ENCODE measurements at regions not wholly inside any gene's neighbourhood (a gene's known extent, or its start where the extent isn't known, plus 50 kb on each side); places are given as distances from the start of the nearest gene placed in this dataset.

DNA sequence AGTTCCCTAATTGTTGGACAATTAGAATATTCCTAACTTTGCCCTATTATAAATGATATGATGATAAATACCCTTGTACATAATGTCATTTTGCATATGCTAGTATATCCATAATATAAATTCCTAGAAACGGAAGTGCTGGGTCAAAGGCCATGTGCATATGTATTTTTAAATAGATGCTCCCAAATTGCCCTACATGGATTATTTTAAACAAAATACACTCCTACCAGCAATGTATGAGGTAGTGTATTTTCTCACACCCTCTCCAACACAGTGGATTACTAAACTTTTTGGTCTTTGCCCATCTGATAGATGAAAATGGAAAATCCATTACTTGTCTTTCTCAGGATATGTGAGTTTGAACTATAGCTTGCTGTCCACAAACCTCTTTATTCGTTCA is 385.1 kb upstream of the JARID2 start:
- H3K36me3 Mint-ChIP-seq = no peaks in the 10 kb centered on the region
- DNase-seq (ENCODE audit: low spot score in 2 of 2, unreplicated experiment in 2 of 2) = no peak
- TF ChIP-seq CTCF (IDR thresholded peaks at IDR 0.05; ENCODE audit: unreplicated experiment) = no peak
- peaks cover 8% of the 10 kb centered on the region for H3K4me1 Mint-ChIP-seq
- H3K9me3 Mint-ChIP-seq = peaks cover 4% of the 10 kb centered on the region
- H3K27me3 Mint-ChIP-seq (ENCODE audit: low read depth) = peaks cover 17% of the 10 kb centered on the region
- H3K4me3 Mint-ChIP-seq = no peak overlapping the region
- H3K27ac Mint-ChIP-seq = no peak overlapping the region

- H3K4me1 Mint-ChIP-seq = peaks cover 10% of the 10 kb centered on the region
- H3K4me3 Mint-ChIP-seq = no peak overlapping the region
- no peaks in the 10 kb centered on the region for H3K36me3 Mint-ChIP-seq
- no peak for TF ChIP-seq CTCF (IDR thresholded peaks at IDR 0.05; ENCODE audit: unreplicated experiment)
- H3K27me3 Mint-ChIP-seq (ENCODE audit: low read depth) = peaks cover 17% of the 10 kb centered on the region
- no peak overlapping the region for H3K27ac Mint-ChIP-seq
- DNase-seq (ENCODE audit: low spot score in 2 of 2, unreplicated experiment in 2 of 2) = no peak
- peaks cover 4% of the 10 kb centered on the region for H3K9me3 Mint-ChIP-seq
Observed at GRCh38 chr6:14861491-14861943, 384.4 kb upstream of the JARID2 start.

GRCh38 chr6:14862845-14863244 is 383.0 kb upstream of the JARID2 start:
- Mint-ChIP-seq H3K4me1 (peaks cover 10% of the 10 kb centered on the region), H3K4me3 (no peak overlapping the region), H3K27me3 (ENCODE audit: low read depth) (peaks cover 20% of the 10 kb centered on the region), H3K27ac (no peak overlapping the region), H3K9me3 (peaks cover 4% of the 10 kb centered on the region), H3K36me3 (no peaks in the 10 kb centered on the region)
- TF ChIP-seq CTCF (IDR thresholded peaks at IDR 0.05; ENCODE audit: unreplicated experiment) = no peak
- no peak for DNase-seq (ENCODE audit: low spot score in 2 of 2, unreplicated experiment in 2 of 2)

GRCh38 chr6:14863902-14864850 is 381.7 kb upstream of the JARID2 start:
- no peak overlapping the region for H3K27ac Mint-ChIP-seq
- no peak for TF ChIP-seq CTCF (IDR thresholded peaks at IDR 0.05; ENCODE audit: unreplicated experiment)
- no peak overlapping the region for H3K4me3 Mint-ChIP-seq
- peaks cover 25% of the 10 kb centered on the region for H3K27me3 Mint-ChIP-seq (ENCODE audit: low read depth)
- H3K4me1 Mint-ChIP-seq = peaks cover 10% of the 10 kb centered on the region
- no peaks in the 10 kb centered on the region for H3K9me3 Mint-ChIP-seq
- DNase-seq (ENCODE audit: low spot score in 2 of 2, unreplicated experiment in 2 of 2) = no peak
- H3K36me3 Mint-ChIP-seq = no peaks in the 10 kb centered on the region

GRCh38 chr6:14865531-14866100 is 380.3 kb upstream of the JARID2 start:
- Mint-ChIP-seq H3K4me3 (no peak overlapping the region), H3K36me3 (no peaks in the 10 kb centered on the region), H3K4me1 (peaks cover 8% of the 10 kb centered on the region), H3K27me3 (ENCODE audit: low read depth) (peaks cover 33% of the 10 kb centered on the region), H3K27ac (no peak overlapping the region), H3K9me3 (no peaks in the 10 kb centered on the region)
- no peak for TF ChIP-seq CTCF (IDR thresholded peaks at IDR 0.05; ENCODE audit: unreplicated experiment)
- no peak for DNase-seq (ENCODE audit: low spot score in 2 of 2, unreplicated experiment in 2 of 2)
